ENCODE measurements at regions not wholly inside any gene's neighbourhood (a gene's known extent, or its start where the extent isn't known, plus 50 kb on each side); places are given as distances from the start of the nearest gene placed in this dataset.

DNA sequence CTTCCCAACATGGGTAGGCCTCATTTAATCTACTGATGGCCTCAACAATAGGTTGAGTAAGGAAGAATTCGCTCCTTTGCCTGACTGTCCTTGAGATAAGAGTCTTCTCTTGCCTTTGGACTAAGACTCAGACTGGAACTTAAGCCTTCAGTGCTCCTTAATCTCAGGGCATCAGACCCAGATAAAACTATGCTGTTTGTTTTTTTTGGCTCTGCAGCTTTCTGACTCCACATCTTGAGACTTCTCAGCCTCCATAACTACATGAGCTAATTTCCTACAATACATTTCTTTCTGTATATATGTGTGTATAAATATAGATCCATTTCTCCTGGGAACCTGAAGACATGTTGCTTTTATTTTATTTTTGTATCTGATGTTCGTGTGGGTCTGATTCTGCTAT, 1470.7 kb upstream of the PRMT6 start:
- TF ChIP-seq, protein P1, sequence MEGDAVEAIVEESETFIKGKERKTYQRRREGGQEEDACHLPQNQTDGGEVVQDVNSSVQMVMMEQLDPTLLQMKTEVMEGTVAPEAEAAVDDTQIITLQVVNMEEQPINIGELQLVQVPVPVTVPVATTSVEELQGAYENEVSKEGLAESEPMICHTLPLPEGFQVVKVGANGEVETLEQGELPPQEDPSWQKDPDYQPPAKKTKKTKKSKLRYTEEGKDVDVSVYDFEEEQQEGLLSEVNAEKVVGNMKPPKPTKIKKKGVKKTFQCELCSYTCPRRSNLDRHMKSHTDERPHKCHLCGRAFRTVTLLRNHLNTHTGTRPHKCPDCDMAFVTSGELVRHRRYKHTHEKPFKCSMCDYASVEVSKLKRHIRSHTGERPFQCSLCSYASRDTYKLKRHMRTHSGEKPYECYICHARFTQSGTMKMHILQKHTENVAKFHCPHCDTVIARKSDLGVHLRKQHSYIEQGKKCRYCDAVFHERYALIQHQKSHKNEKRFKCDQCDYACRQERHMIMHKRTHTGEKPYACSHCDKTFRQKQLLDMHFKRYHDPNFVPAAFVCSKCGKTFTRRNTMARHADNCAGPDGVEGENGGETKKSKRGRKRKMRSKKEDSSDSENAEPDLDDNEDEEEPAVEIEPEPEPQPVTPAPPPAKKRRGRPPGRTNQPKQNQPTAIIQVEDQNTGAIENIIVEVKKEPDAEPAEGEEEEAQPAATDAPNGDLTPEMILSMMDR (IDR thresholded peaks at IDR 0.05 in 8 of 11, conservative IDR thresholded peaks at IDR 0.05 in 3 of 11) = no peak
- TF ChIP-seq POLR2AphosphoS5 (IDR thresholded peaks at IDR 0.05) (no peak), POLR2A (IDR thresholded peaks at IDR 0.05) (no peak)
